GDM1 (cell line): ENCODE measurements at regions not wholly inside any gene's neighbourhood (a gene's known extent, or its start where the extent isn't known, plus 50 kb on each side); places are given as distances from the start of the nearest gene placed in this dataset.

Experiments used
- DNase-seq: peaks from one replicate; lab custom pipeline; 2025; lab: John Stamatoyannopoulos, UW

DNA sequence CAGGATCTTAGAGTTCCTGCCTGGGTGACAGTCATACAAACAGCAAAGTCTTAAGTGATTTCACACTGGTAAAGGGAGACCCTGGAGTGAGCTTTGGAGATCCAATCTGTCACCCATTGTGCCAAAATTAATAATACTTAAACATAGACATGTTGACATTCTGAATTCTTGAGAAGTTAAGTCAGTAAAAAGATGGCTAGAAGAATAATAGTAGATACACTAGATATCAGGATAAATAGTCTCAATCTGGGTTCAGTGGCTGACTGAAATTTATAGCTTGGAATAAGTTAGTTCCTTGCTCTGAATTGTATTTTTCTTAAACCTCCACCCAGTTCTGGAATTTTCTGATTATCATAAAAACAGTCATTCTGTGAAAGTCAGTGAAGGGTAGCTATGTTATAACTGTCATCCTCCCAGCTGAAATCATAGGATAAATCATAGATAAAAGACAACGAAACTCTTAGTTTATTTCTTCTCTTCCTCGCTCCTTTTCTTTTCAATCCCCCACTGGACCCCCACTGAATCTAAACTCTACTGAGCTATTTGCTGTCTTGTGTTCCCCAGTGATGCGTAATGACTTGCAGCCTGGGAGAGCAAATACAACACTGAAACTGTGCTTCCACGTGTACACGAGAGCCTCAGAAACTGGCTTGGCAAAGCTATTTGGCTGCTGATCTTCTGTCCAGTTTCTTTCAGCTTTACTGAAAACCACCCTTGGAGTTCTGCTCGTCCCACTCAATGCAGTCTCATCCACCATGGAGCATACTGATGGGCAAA is 175.4 kb upstream of the TP63 start:
- no peak for DNase-seq

DNA sequence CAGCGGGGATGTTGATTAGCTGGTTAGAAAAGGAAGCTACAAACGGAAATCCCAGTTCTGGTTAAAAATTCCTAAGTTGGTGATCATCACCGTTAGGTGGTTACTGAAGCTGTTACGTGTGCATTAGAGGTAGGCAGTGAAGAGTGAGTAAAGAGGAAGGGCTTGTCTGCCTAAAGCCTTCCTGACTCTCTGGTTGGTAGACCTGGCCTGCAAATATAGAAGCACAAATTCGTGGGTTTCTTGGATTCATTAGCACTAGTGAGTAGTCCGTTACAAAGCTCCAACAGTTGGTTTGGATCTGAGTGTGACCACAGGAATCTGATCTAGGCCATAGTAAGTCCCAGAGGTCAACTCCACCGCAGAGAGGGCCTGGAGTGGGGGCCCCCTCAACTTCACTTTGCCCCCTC is 174.0 kb upstream of the TP63 start:
- DNase-seq, result no peak

DNA sequence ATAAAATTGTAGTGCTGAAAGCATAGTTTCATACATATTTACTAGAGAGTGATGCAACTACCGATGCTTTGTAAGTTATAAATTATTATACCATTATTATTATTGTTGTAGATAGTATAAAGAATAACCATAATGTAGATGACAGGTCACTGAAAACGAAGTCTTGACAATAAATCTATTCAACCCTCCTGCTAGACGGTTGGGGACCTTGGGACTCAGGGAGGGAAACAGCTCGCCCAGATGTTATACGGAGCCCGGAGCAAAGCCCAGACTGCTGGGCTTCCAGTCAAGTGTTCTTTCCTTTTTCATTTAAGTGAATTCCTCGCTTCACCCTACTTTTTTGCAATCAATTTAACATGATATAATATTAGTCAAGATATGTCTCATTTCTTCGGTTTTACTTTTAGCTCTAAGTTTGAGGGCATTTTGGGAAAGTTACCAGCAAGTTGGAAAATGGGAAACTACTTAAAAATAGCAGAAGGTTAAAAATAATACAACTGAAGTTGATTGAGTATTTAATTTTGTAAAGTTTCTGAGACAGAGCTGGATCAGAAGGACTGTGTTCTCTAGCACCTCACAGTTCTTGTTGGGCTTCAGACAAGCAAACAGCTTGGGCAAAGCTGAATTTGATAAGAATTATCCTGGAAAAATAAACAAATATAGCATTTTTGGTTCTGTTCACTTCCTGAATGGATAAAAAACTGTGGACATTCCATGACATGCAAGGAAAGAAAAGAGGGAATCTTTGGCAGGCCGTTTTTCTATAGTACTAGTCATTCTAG is 173.4 kb upstream of the TP63 start:
- DNase-seq, result no peak

DNA sequence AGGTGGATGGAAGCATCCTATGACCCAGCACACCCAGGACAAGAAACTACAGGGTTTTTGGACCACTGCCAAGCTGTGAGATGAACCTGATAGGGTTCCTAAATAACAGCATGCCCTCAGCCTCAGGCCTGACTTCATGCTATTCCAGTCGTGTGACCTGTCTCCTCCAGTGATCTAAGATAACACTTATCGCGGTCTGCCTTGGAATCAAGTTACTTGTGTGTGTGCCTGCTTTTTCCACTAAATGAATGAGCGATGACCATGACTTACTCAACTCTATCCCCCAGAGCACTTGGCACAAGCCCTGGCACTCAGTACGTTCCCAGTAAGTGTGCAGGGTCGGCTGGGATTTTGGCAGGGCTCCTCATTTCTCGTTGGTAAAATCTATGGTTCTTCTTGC is 172.7 kb upstream of the TP63 start:
- DNase-seq, result no peak

DNA sequence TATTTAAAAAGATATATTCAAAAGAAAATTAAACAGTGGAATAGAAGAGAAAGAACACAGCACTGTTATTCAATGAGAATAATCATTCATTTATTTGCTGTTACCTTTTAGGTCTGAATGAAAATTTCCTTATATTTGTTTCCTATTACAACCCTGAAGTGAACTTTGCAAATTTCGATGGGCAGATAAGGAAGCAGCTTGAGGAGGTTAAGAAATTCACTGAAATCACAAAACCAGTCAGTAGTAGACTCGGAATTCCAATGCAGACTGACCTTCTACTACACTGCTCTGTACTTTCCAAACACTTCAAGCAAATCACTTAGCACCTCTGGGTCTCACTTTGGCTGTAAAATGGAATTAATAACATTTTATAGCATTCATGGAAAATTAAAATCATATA is 172.0 kb upstream of the TP63 start:
- no peak for DNase-seq

DNA sequence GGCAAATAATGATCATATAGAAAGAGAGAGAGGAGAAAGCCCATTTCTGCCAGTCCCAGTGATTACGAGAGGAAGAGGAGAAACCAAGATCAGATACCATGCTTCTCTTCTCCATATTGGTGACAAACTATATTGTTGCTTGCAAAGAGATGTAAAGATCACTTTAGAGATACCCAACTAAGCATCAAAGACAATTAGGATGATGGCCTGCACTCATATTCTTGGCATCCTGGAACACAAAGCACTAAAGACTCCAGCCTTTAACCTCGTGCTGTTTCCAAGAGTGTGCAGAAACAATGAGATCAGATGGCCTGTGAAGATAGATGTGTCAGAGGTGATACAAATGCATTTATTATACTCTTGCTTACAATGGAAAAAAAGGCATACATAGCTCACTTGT is 170.7 kb upstream of the TP63 start:
- no peak for DNase-seq

DNA sequence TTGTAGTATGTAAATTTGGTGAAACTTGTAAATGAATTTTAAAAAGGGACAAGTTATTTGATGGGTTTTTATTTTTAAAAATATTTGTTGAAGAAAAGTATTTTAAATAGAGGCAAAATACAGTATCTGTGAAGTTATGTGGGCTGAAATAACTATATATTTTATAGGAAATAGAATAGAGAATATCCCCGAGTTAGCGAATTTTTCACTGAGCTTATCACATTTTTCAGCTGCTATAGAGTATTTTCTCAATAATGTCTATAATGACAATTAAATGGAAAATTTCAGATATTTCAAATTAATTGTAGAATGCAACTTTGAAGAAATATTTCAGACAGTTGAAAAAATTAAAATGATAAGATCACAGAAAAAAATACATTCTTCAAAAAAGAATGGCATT is 166.4 kb upstream of the TP63 start:
- DNase-seq, result no peak

DNA sequence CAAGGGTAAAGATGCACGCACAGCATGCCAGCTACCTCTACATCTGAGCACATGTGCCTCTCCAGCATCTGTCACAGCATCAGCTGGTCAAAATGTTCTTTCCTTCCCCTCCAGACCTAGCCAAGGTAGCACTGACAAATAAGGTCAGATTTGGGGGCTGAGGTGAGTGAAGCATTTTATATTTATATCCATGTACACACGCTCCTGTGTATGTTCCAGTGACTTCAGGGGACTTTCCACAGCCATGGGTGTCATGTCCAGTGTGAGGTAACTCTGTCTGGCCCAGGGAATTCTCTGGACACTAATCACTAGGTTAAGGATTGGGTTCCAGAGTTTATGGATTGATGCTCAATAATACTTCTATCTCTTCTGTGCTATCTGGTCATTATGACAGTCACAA is 165.2 kb upstream of the TP63 start:
- no peak for DNase-seq

DNA sequence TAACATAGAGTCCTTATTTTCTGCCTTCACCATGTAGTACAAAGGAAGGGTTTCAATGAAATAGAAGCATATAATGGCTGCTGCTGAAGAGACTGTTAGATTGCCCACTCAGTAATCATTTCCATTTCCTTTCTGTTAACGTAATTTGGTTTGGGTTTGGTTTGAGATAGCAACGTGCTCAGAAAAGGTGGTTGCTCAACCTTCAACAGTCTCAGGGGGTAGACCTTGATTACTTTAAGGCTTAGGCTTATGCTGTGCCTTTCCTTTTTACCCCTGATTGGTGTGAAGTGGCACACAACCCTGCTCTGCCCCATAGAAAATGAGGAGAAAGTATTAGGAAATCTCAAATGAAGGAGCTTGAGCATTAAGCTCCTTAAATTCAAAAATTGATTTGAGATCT is 163.7 kb upstream of the TP63 start:
- DNase-seq, result no peak

DNA sequence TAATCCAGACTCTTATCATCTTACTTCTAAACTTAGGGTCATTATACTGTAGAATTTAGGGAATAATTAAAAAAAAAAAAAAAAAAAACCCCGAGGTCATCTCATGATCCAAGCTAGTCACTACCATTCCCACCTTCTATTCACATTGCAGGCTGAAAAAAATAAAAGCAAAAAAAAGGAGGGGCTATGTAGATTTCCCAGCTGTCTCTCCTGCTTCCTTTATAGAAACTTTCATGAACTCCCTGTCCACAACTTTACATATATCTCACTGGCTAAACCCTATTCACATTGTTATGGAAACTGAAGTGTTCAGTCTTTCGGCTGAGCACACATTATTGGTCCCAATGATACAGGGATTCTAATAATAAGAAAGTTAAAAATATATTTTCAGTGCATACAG is 156.2 kb upstream of the TP63 start:
- DNase-seq, result no peak

DNA sequence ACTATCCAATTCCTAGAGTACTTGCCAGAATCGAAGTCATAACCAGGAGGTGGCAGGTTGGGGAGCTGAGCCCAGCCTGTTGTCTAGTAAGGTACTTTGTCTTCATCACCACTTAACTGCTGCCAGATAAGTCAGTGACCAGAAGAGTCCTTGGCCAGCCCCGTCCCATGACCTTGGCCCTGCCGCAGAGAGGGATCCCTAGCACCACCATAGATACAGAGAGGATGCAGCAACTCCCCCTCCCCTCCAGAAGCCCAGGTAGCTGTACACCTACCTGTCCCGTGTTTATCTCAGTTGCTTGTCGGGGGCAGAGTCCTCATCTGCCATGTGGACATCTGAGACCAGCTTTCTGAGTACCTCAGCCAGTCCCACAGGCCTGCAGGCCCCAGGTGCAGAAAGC is 153.6 kb upstream of the TP63 start:
- no peak for DNase-seq

DNA sequence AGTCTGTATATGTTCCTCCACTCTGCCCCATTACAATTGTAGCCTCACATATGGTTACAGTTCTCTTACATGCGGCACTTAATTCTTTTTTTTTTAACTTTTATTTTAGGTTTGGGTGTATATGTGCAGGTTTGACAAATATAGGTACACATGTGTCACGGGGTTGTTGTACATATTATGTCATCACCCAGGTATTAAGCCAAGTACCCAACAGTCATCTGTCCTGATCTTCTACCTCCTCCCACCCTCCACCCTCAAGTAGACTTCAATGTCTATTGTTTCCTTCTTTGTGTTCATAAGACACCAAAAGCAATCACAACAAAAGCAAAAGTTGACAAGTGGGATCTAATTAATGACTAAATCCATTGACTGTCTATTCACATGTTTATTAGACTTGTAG is 144.6 kb upstream of the TP63 start:
- DNase-seq, result no peak

DNA sequence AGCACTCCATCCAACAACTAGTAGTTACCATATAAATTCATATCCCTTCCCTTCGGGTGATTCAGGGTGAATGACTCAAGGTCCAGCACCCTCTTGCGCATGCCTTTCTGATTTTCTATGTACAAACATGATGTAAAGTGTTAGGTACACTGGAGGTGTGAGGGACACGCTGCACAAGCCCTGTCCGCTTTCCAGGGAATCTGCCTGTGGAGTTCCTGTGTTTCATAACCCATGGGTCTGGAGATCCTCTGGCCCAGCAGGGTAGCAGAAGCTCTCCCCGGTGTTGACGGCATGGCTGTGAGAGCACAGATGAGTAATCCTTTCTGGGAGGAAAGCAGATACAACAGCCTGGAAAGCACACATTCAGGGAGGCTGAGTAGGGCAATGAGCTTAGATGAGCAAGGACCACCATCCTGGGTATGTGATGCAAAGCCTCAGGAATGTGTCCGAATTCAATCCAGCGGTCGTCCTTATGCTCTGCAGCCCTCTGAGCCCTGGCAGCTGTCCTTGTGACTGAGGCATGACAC is 142.9 kb upstream of the TP63 start:
- no peak for DNase-seq

DNA sequence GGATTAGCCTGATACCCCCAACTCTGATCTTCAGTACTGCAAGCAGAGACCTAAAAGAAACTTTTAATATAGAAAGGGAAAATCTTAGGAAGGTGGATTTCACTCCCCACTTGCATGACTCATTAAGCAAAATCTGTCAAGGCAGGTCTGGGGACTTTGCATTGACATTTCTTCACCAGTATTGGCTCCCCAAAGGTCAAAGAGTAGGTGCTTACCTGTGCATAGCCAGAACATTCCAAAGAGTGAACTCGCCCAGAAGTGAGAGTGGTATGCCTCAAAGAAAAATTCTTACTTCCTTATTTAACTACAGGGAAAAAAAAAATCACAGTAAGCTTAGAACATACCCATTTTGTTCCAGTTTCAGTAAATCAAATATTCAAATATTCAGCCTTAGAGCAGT is 140.9 kb upstream of the TP63 start:
- DNase-seq, result no peak

DNA sequence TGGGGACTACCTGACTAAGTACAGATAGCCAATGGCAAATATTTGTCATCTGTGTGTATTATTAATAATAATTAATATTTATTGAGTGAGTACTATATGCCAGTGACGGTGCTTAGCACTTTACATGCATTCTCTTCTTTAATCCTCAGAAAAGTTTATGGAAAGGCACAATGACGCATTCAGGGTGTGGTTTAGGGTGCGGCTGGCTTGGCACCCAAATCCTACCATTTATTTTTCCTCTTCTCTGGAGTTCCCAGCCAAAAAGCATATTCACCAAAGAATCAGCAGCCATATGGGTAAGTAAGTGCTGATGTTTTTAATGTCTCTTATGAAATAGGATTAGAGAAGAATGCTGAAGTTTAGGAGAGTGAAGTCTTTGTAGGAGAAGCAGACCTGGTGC is 140.4 kb upstream of the TP63 start:
- no peak for DNase-seq

DNA sequence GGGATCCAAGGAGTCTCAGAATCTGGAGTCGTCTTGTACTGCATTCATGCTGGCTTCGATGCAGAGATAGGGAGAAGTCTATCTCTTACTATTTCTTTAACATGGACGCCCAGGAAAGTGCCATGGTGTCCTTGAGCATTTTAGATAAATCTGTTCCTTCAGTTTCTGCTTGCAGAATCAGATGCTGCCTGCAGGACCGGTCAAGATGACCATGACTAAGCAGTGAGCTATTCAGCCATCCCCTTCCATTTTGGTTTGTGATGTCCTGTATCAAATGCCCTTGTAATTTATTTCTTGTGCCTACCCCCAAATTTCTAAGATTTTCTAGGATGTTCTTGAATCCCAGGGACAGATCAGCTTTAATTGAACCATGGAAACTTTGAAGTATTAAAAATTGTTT is 139.4 kb upstream of the TP63 start:
- no peak for DNase-seq

DNA sequence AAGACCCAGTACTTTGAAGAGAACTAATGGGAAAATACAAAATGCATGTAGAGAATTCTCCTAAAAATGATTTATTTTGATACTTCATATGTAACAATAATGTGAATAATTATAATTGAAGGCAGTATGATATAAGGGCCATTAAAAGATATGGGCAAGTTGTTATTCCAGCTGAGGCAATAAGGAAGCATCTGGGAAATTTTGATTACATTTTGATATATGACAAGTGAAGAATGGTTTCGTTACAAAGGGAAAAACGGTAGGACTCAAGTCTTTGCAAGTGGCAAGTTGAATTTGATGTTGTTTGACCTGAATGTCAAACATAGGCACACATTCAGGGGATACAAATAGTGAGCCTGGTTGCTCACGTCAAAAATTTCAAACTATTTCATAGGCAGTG is 137.9 kb upstream of the TP63 start:
- no peak for DNase-seq

DNA sequence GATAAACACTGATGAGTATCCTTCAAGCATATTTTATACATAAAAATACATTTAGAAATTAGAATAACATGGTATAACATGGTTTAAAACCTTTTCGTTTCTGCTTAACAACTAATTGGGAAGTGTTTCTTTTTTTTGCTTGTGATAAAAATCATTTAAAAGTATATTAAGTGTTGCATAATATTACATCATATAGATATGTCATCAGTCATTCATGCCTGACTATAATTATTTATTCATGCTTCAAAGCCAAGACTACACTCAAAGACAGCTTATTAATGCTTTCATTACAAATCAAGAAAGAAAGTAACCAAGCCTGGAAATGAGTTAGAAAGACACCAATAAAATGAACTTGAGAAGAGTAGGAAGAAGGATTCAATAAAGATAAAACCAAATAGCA is 136.6 kb upstream of the TP63 start:
- DNase-seq, result no peak

DNA sequence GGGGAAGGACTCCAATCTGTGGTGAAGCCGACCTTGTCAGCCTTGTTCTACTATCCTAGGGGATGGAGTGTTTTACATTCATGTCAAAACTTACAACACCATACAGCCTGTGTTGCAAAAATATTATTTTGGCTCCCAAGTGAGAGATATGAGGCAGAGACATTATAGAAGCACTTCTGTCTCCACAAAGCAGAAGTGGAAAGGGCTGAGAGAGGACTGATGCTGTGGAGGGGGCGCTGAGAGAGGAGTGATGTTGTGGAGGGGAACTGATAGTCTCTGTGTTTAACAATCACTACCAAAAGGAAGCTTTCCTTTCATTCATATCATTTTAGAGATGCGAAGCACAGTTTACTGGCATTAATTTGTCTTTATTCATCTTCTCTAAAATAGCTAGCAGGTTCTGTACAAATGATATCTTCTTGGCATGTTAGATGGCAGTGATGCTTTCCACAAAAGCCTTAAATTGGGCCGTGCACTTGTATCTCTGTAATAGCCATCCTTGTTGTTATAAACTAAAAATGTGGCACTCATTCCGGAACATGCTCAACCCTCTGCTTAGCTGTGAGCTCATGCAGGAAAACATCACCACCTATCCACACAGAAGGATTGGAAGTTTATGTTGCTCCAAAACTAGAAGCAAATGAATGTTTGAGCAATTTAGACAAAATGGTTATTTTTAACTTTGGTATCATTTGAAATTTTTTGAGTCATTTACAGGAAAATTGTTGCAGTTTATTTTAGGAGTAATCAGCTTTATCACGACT is 134.6 kb upstream of the TP63 start:
- no peak for DNase-seq

DNA sequence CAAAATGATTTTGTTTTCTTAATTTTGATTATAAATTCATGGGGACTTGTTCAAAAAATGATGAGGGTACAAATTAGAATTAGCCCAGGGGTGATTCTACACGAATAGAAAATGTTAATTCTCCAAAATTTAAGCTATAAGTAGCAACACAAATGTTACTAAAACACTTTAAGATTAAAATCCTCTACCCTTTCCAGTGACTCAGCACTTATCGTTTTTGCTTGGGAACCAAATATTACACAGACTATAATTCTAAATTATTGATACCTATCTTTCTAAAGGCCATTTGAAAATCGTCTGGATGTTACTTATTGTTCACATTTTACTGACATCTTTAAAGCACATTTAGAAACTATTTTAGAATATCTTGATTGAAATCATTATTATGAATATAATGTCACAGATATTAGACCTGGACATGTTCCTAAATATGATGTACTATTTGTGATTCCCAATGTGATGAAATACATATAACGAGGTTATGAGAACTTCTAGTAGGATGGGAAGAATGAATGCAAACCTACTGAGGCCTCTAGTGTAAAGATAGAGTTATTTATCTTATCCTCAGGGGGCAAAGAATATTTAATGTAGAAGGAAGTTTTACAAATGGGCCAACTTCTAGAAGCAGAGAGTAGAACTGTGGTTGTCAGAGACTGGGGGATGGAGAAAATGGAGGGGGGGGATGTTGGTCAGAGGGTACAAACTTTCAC is 132.0 kb upstream of the TP63 start:
- no peak for DNase-seq

DNA sequence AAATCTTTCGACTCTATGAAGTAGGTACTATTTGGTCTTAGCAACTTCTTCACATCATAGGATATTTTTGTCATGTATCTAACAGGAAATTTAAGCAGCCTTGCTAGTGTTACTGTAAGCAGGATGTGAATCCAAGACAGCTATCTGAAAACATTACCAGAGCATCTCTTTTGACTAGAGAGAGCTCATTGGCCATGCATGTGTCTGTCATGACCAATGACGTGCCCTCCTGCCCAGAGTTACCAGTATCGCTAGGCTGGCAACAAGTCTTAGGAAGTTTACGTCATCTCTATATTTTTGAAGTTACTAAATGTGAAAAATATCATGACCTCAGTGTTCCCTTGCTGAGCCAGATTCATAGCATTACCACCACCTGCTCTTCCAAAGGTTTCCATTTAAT is 130.9 kb upstream of the TP63 start:
- no peak for DNase-seq
